Liver (tissue), 7 donors: ENCODE measurements at regions not wholly inside any gene's neighbourhood (a gene's known extent, or its start where the extent isn't known, plus 50 kb on each side); places are given as distances from the start of the nearest gene placed in this dataset.

ENCODE experiments used
- DNase-seq: peaks from one replicate; pipeline ENCODE4 v3.0.0-alpha.2; 2017; ENCODE audit warnings: low spot score
- H3K27ac ChIP-seq, 2 donors: one replicate each; pipeline ENCODE4 v1.7.0; 2013; ENCODE audit warnings: inconsistent platforms in 2 of 2, low read length in 2 of 2, control low read depth in 1 of 2, low read depth in 1 of 2, mild to moderate bottlenecking in 1 of 2
- H3K27me3 ChIP-seq, 4 donors: one replicate each; pipeline versions ENCODE4 v1.6.1 to v1.7.0; 2013; ENCODE audit warnings: low read length in 3 of 4, inconsistent platforms in 1 of 4, mild to moderate bottlenecking in 1 of 4, moderate library complexity in 1 of 4; ENCODE audit not compliant: control insufficient read depth in 4 of 4, insufficient read depth in 4 of 4
- H3K36me3 ChIP-seq, 4 donors: one replicate each; pipeline versions ENCODE4 v1.6.1 to v1.7.0; 2013; ENCODE audit warnings: low read length in 3 of 4, mild to moderate bottlenecking in 3 of 4, low read depth in 1 of 4, moderate library complexity in 1 of 4; ENCODE audit not compliant: control insufficient read depth in 4 of 4, insufficient read depth in 3 of 4
- H3K4me1 ChIP-seq, 4 donors: one replicate each; pipeline versions ENCODE4 v1.6.1 to v1.7.0; 2013; ENCODE audit warnings: low read length in 3 of 4, mild to moderate bottlenecking in 3 of 4, moderate library complexity in 1 of 4; ENCODE audit not compliant: control insufficient read depth in 4 of 4, insufficient read depth in 4 of 4
- H3K4me3 ChIP-seq, 3 donors: one replicate each; pipeline versions ENCODE4 v1.6.1 to v1.7.0; 2013; ENCODE audit warnings: low read length in 3 of 3, control low read depth in 1 of 3, low read depth in 1 of 3, mild to moderate bottlenecking in 1 of 3
- H3K9ac ChIP-seq, 2 donors: one replicate each; pipeline ENCODE4 v1.7.0; 2013; ENCODE audit warnings: low read length in 2 of 2, mild to moderate bottlenecking in 2 of 2, moderate library complexity in 2 of 2, control low read depth in 1 of 2, low read depth in 1 of 2
- H3K9me3 ChIP-seq, 4 donors: one replicate each; pipeline versions ENCODE4 v1.6.1 to v1.7.0; 2013; ENCODE audit warnings: low read length in 3 of 4; ENCODE audit not compliant: control insufficient read depth in 4 of 4
- EGR1 ChIP-seq, 2 donors: IDR thresholded peaks; 2 replicates each; pipeline ENCODE4 v1.6.1; 2016 to 2018; ENCODE audit warnings: antibody characterized with exemption in 2 of 2, low read depth in 2 of 2
- FOXA1 ChIP-seq: IDR thresholded peaks from 2 replicates; pipeline ENCODE4 v1.6.1; 2016; ENCODE audit warnings: antibody characterized with exemption
- FOXA2 ChIP-seq: IDR thresholded peaks from 2 replicates; pipeline ENCODE4 v1.6.1; 2016; ENCODE audit warnings: antibody characterized with exemption
- GABPA ChIP-seq, 2 donors: IDR thresholded peaks in 1 of 2; conservative IDR thresholded peaks in 1 of 2; 2 replicates each; pipeline ENCODE4 v1.6.1; 2016; ENCODE audit warnings: antibody characterized with exemption in 2 of 2, mild to moderate bottlenecking in 1 of 2, moderate library complexity in 1 of 2
- HNF4A ChIP-seq, 2 donors: conservative IDR thresholded peaks; 2 replicates each; pipeline ENCODE4 v1.6.1; 2016; ENCODE audit warnings: antibody characterized with exemption in 2 of 2, mild to moderate bottlenecking in 2 of 2
- HNF4G ChIP-seq: IDR thresholded peaks from 2 replicates; pipeline ENCODE4 v1.6.1; 2016; ENCODE audit warnings: antibody characterized with exemption
- JUND ChIP-seq, 2 donors: IDR thresholded peaks; 2 replicates each; pipeline ENCODE4 v1.6.1; 2016; ENCODE audit warnings: antibody characterized with exemption in 2 of 2
- NR2F2 ChIP-seq: IDR thresholded peaks from 2 replicates; pipeline ENCODE4 v1.6.1; 2016; ENCODE audit warnings: antibody characterized with exemption
- RAD21 ChIP-seq, 2 donors: IDR thresholded peaks; 2 replicates each; pipeline ENCODE4 v1.6.1; 2016; ENCODE audit warnings: antibody characterized with exemption in 2 of 2, mild to moderate bottlenecking in 2 of 2
- RXRA ChIP-seq, 2 donors: IDR thresholded peaks; 2 replicates each; pipeline ENCODE4 v1.6.1; 2017 to 2018; ENCODE audit warnings: antibody characterized with exemption in 2 of 2, mild to moderate bottlenecking in 1 of 2
- SP1 ChIP-seq: IDR thresholded peaks from 2 replicates; pipeline ENCODE4 v1.6.1; 2018; ENCODE audit warnings: antibody characterized with exemption, mild to moderate bottlenecking
- TAF1 ChIP-seq: conservative IDR thresholded peaks from 2 replicates; pipeline ENCODE4 v1.6.1; 2016; ENCODE audit warnings: antibody characterized with exemption, mild to moderate bottlenecking
- YY1 ChIP-seq: IDR thresholded peaks from 2 replicates; pipeline ENCODE4 v1.6.1; 2016; ENCODE audit warnings: antibody characterized with exemption, mild to moderate bottlenecking
- ZBTB33 ChIP-seq: IDR thresholded peaks from 2 replicates; pipeline ENCODE4 v1.6.1; 2016; ENCODE audit warnings: antibody characterized with exemption
- WGBS: extraction: QIAGEN DNeasy Blood & Tissue Kit; methylation state at CpG from one replicate; pipeline ENCODE4 v1.1.7; 2013; 5-methylcytosine and 5-hydroxymethylcytosine counted together
- TF ChIP-seq, protein P1 (sequence below): IDR thresholded peaks from 2 replicates; pipeline ENCODE4 v1.6.1; 2016; ENCODE audit warnings: antibody characterized with exemption
- TF ChIP-seq, protein P2 (sequence below): IDR thresholded peaks from 2 replicates; pipeline ENCODE4 v1.6.1; 2016; ENCODE audit warnings: antibody characterized with exemption
- TF ChIP-seq, protein P3 (sequence below): IDR thresholded peaks from 2 replicates; pipeline ENCODE4 v1.6.1; 2016; ENCODE audit warnings: antibody characterized with exemption, mild to moderate bottlenecking
- donor health status: healthy.
- donor health status: healthy.
- donor health status: healthy.
- donor health status: healthy.

DNA sequence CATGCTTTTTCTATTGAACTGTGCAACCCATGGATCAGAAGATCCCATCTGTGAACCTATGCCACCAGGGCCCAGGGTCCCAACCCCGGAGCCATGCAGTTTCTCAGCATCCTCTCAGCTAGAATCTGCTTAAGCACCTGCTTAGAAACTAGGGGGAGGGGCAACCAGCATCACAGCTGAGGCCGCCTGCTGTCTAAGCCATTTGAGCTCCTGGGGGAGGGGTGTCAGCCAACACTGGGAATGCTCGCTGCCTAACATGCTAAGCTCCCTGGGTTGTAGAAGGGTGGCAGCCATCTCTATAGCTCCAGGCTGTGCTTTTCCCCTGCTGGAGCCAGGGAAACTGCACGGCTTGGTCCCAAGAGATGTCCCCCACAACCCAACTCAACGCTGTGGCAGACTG is 322.8 kb downstream of the EDEM1 start:
- Histone ChIP-seq H3K9ac (no peak overlapping the region), H3K4me1 (no peaks in the 10 kb centered on the region), H3K27me3 (no peaks in the 10 kb centered on the region), H3K36me3 (no peaks in the 10 kb centered on the region), H3K4me3 (no peak overlapping the region), H3K9me3 (peaks cover 0 to 16% (median 3%) of the 10 kb centered on the region in 4 donors), H3K27ac (no peak overlapping the region)
- TF ChIP-seq GABPA (IDR thresholded peaks at IDR 0.05 in 1 of 2, conservative IDR thresholded peaks at IDR 0.05 in 1 of 2) (no peak), EGR1 (IDR thresholded peaks at IDR 0.05; ENCODE audit: low read depth in 2 of 2) (no peak)
- no peak for DNase-seq
- 74% methylated on average over 5 of the region's 5 CpGs for WGBS

GRCh38 chr3:5517921-5518320 is 330.4 kb downstream of the EDEM1 start:
- no peaks in the 10 kb centered on the region for H3K27me3 ChIP-seq
- no peaks in the 10 kb centered on the region for H3K9me3 ChIP-seq
- H3K36me3 ChIP-seq: no peaks in the 10 kb centered on the region
- no peak for TF ChIP-seq NR2F2
- no peak for TF ChIP-seq FOXA1
- TF ChIP-seq GABPA (IDR thresholded peaks at IDR 0.05 in 1 of 2, conservative IDR thresholded peaks at IDR 0.05 in 1 of 2): no peak
- TF ChIP-seq TAF1: no peak
- TF ChIP-seq, protein P1, sequence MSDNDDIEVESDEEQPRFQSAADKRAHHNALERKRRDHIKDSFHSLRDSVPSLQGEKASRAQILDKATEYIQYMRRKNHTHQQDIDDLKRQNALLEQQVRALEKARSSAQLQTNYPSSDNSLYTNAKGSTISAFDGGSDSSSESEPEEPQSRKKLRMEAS: no peak
- TF ChIP-seq YY1: no peak
- TF ChIP-seq, protein P2, sequence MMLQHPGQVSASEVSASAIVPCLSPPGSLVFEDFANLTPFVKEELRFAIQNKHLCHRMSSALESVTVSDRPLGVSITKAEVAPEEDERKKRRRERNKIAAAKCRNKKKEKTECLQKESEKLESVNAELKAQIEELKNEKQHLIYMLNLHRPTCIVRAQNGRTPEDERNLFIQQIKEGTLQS: no peak
- TF ChIP-seq HNF4A (conservative IDR thresholded peaks at IDR 0.05): no peak
- no peak for TF ChIP-seq RAD21 (IDR thresholded peaks at IDR 0.05)
- TF ChIP-seq, protein P3, sequence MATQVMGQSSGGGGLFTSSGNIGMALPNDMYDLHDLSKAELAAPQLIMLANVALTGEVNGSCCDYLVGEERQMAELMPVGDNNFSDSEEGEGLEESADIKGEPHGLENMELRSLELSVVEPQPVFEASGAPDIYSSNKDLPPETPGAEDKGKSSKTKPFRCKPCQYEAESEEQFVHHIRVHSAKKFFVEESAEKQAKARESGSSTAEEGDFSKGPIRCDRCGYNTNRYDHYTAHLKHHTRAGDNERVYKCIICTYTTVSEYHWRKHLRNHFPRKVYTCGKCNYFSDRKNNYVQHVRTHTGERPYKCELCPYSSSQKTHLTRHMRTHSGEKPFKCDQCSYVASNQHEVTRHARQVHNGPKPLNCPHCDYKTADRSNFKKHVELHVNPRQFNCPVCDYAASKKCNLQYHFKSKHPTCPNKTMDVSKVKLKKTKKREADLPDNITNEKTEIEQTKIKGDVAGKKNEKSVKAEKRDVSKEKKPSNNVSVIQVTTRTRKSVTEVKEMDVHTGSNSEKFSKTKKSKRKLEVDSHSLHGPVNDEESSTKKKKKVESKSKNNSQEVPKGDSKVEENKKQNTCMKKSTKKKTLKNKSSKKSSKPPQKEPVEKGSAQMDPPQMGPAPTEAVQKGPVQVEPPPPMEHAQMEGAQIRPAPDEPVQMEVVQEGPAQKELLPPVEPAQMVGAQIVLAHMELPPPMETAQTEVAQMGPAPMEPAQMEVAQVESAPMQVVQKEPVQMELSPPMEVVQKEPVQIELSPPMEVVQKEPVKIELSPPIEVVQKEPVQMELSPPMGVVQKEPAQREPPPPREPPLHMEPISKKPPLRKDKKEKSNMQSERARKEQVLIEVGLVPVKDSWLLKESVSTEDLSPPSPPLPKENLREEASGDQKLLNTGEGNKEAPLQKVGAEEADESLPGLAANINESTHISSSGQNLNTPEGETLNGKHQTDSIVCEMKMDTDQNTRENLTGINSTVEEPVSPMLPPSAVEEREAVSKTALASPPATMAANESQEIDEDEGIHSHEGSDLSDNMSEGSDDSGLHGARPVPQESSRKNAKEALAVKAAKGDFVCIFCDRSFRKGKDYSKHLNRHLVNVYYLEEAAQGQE: no peak
- no peak for TF ChIP-seq RXRA (IDR thresholded peaks at IDR 0.05)
- TF ChIP-seq JUND (IDR thresholded peaks at IDR 0.05): no peak
- DNase-seq: no peak
- H3K4me1 ChIP-seq: no peaks in the 10 kb centered on the region
- H3K27ac ChIP-seq: no peak overlapping the region
- WGBS: 86% methylated on average over 4 of the region's 4 CpGs
- no peak overlapping the region for H3K4me3 ChIP-seq
- no peak overlapping the region for H3K9ac ChIP-seq

DNA sequence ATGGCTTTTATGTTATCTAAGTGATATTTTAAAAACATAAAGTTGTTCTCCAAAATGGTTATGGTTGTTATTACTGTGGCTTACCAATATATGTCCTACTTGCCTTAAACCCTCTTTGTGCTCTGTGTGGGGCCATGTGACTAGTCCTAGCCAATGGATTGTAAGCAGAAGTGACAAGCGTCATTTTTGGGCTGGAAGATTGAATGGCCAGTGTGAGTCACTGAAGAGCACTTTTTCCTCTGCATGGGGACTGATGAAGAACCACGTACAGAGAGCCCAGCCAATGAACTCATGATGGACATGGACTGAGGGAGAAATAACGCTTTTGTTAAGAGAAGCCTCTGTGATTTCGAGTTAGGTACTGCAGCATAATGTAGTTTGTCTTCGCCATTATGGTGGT is 332.7 kb downstream of the EDEM1 start:
- H3K27me3 ChIP-seq: no peaks in the 10 kb centered on the region
- no peaks in the 10 kb centered on the region for H3K9me3 ChIP-seq
- whole genome bisulfite sequencing: 65% methylated on average over 5 of the region's 5 CpGs
- H3K9ac ChIP-seq: no peak overlapping the region
- no peaks in the 10 kb centered on the region for H3K4me1 ChIP-seq
- H3K27ac ChIP-seq: no peak overlapping the region
- no peak for DNase-seq
- H3K36me3 ChIP-seq: no peaks in the 10 kb centered on the region
- H3K4me3 ChIP-seq: no peak overlapping the region
- no peak for TF ChIP-seq FOXA2
- no peak for TF ChIP-seq JUND (IDR thresholded peaks at IDR 0.05)
- TF ChIP-seq SP1: no peak
- TF ChIP-seq RAD21 (IDR thresholded peaks at IDR 0.05): no peak
- no peak for TF ChIP-seq NR2F2
- TF ChIP-seq, protein P1: no peak
- TF ChIP-seq YY1: no peak
- no peak for TF ChIP-seq ZBTB33
- no peak for TF ChIP-seq EGR1 (IDR thresholded peaks at IDR 0.05; ENCODE audit: low read depth in 2 of 2)
- no peak for TF ChIP-seq HNF4G
- TF ChIP-seq, protein P3: no peak
- no peak for TF ChIP-seq RXRA (IDR thresholded peaks at IDR 0.05)
- TF ChIP-seq, protein P2: no peak
